Karpas-422 (cell line): ENCODE measurements at regions not wholly inside any gene's neighbourhood (a gene's known extent, or its start where the extent isn't known, plus 50 kb on each side); places are given as distances from the start of the nearest gene placed in this dataset.

Experiments
- DNase-seq: peaks from one replicate; pipeline ENCODE4 v3.0.0-alpha.2; 2015
- H2AFZ ChIP-seq: fragments of 200-600 bp; sonication (generic); 2 replicates; pipeline ENCODE4 v1.6.1; 2014; ENCODE audit warnings: antibody characterized with exemption, low read length, mixed read lengths
- H3K27ac ChIP-seq: fragments of 200-600 bp; sonication (generic); 2 replicates; pipeline ENCODE4 v1.5.1; 2014; ENCODE audit warnings: mild to moderate bottlenecking, low read length, moderate library complexity
- H3K27me3 ChIP-seq: fragments of 200-600 bp; sonication (generic); 2 replicates; pipeline ENCODE4 v1.6.1; 2014; ENCODE audit warnings: low read length, mixed read lengths
- H3K36me3 ChIP-seq: fragments of 200-600 bp; sonication (generic); 2 replicates; pipeline ENCODE4 v1.6.1; 2014; ENCODE audit warnings: low read length, mixed read lengths; ENCODE audit not compliant: insufficient read depth
- H3K4me1 ChIP-seq: fragments of 200-600 bp; sonication (generic); 2 replicates; pipeline ENCODE4 v1.6.1; 2014; ENCODE audit warnings: mild to moderate bottlenecking, low read length, mixed read lengths
- H3K4me2 ChIP-seq: fragments of 200-600 bp; sonication (generic); 2 replicates; pipeline ENCODE4 v1.6.1; 2014; ENCODE audit warnings: low read length, low read depth, mild to moderate bottlenecking; ENCODE audit not compliant: poor library complexity, severe bottlenecking
- H3K4me3 ChIP-seq: fragments of 200-600 bp; sonication (generic); 2 replicates; pipeline ENCODE4 v1.5.1; 2014; ENCODE audit warnings: mild to moderate bottlenecking, antibody characterized with exemption, low read length, mixed read lengths
- H3K79me2 ChIP-seq: fragments of 200-600 bp; sonication (generic); 2 replicates; pipeline ENCODE4 v1.6.1; 2014; ENCODE audit warnings: mild to moderate bottlenecking, low read length, mixed read lengths
- H3K9ac ChIP-seq: fragments of 200-600 bp; sonication (generic); 2 replicates; pipeline ENCODE4 v1.6.0; 2014; ENCODE audit warnings: low read length
- H3K9me2 ChIP-seq: fragments of 200-600 bp; sonication (generic), shearing (Covaris generic); replicated peaks from 2 replicates; pipeline ENCODE4 v1.6.0; 2014; ENCODE audit warnings: mild to moderate bottlenecking, low read length, moderate library complexity; ENCODE audit not compliant: insufficient read depth
- H3K9me3 ChIP-seq: fragments of 300-700, 200-600 bp; sonication (generic); 2 replicates; pipeline ENCODE4 v1.6.1; 2014; ENCODE audit warnings: low read length, mixed read lengths
- H4K20me1 ChIP-seq: fragments of 200-600 bp; sonication (generic); 2 replicates; pipeline ENCODE4 v1.6.1; 2014; ENCODE audit warnings: mild to moderate bottlenecking, antibody characterized with exemption, low read length, low read depth; ENCODE audit not compliant: insufficient read depth

GRCh38 chr12:4012977-4013968 is 140.1 kb upstream of the PARP11 start:
- H3K4me3 ChIP-seq: no peak overlapping the region
- no peaks in the 10 kb centered on the region for H3K4me1 ChIP-seq
- DNase-seq: no peak
- no peaks in the 10 kb centered on the region for H3K9me2 ChIP-seq
- H3K27me3 ChIP-seq: no peaks in the 10 kb centered on the region
- no peak overlapping the region for H3K27ac ChIP-seq
- no peaks in the 10 kb centered on the region for H3K36me3 ChIP-seq
- H4K20me1 ChIP-seq: no peaks in the 10 kb centered on the region; the same call in 1 of the 2 replicates
- H3K4me2 ChIP-seq: no peak overlapping the region
- no peaks in the 10 kb centered on the region for H3K79me2 ChIP-seq
- H3K9me3 ChIP-seq: no peaks in the 10 kb centered on the region
- no peak overlapping the region for H3K9ac ChIP-seq
- no peak overlapping the region for H2AFZ ChIP-seq

GRCh38 chr12:4012073-4012472 is 138.9 kb upstream of the PARP11 start:
- DNase-seq: no peak
- Histone ChIP-seq H3K9ac (no peak overlapping the region), H3K4me2 (no peak overlapping the region)

GRCh38 chr12:4011597-4011996 is 138.4 kb upstream of the PARP11 start:
- Histone ChIP-seq H3K9me2 (no peaks in the 10 kb centered on the region), H3K9me3 (no peaks in the 10 kb centered on the region), H3K4me1 (no peaks in the 10 kb centered on the region), H3K36me3 (no peaks in the 10 kb centered on the region), H4K20me1 (no peaks in the 10 kb centered on the region; the same call in 1 of the 2 replicates), H2AFZ (no peak overlapping the region), H3K27ac (no peak overlapping the region), H3K27me3 (no peaks in the 10 kb centered on the region), H3K4me2 (no peak overlapping the region), H3K4me3 (no peak overlapping the region), H3K79me2 (no peaks in the 10 kb centered on the region), H3K9ac (no peak overlapping the region)
- no peak for DNase-seq

More at GRCh38 chr12:4012073-4012472, 138.9 kb upstream of the PARP11 start:
- Histone ChIP-seq H3K79me2 (no peaks in the 10 kb centered on the region), H3K27ac (no peak overlapping the region), H3K9me3 (no peaks in the 10 kb centered on the region), H3K9me2 (no peaks in the 10 kb centered on the region), H3K4me1 (no peaks in the 10 kb centered on the region), H4K20me1 (no peaks in the 10 kb centered on the region; the same call in 1 of the 2 replicates), H3K4me3 (no peak overlapping the region), H2AFZ (no peak overlapping the region), H3K27me3 (no peaks in the 10 kb centered on the region), H3K36me3 (no peaks in the 10 kb centered on the region)

- H3K4me1 ChIP-seq: no peaks in the 10 kb centered on the region
- H3K9me3 ChIP-seq: no peaks in the 10 kb centered on the region
- no peaks in the 10 kb centered on the region for H3K79me2 ChIP-seq
- H2AFZ ChIP-seq: no peak overlapping the region
- no peak overlapping the region for H3K4me2 ChIP-seq
- no peak overlapping the region for H3K27ac ChIP-seq
- no peaks in the 10 kb centered on the region for H3K9me2 ChIP-seq
- H3K36me3 ChIP-seq: no peaks in the 10 kb centered on the region
- no peak for DNase-seq
- H3K27me3 ChIP-seq: no peaks in the 10 kb centered on the region
- no peaks in the 10 kb centered on the region; the same call in 1 of the 2 replicates for H4K20me1 ChIP-seq
- no peak overlapping the region for H3K9ac ChIP-seq
- H3K4me3 ChIP-seq: no peak overlapping the region
Observed at GRCh38 chr12:4009979-4010704, 136.9 kb upstream of the PARP11 start.

GRCh38 chr12:4006743-4007142 is 133.5 kb upstream of the PARP11 start:
- Histone ChIP-seq H2AFZ (no peak overlapping the region), H3K9ac (no peak overlapping the region), H4K20me1 (no peaks in the 10 kb centered on the region; the same call in 1 of the 2 replicates), H3K27ac (no peak overlapping the region), H3K79me2 (no peaks in the 10 kb centered on the region), H3K4me1 (no peaks in the 10 kb centered on the region), H3K27me3 (no peaks in the 10 kb centered on the region), H3K9me2 (no peaks in the 10 kb centered on the region), H3K4me2 (no peak overlapping the region), H3K4me3 (no peak overlapping the region), H3K36me3 (no peaks in the 10 kb centered on the region), H3K9me3 (no peaks in the 10 kb centered on the region)
- DNase-seq: no peak

- no peak overlapping the region for H3K4me3 ChIP-seq
- no peak overlapping the region for H3K9ac ChIP-seq
- H3K36me3 ChIP-seq: no peaks in the 10 kb centered on the region
- no peaks in the 10 kb centered on the region; the same call in 1 of the 2 replicates for H4K20me1 ChIP-seq
- no peaks in the 10 kb centered on the region for H3K4me1 ChIP-seq
- no peak overlapping the region for H3K27ac ChIP-seq
- H3K79me2 ChIP-seq: no peaks in the 10 kb centered on the region
- H3K4me2 ChIP-seq: no peak overlapping the region
- no peak overlapping the region for H2AFZ ChIP-seq
- H3K27me3 ChIP-seq: no peaks in the 10 kb centered on the region
- no peaks in the 10 kb centered on the region for H3K9me2 ChIP-seq
- no peak for DNase-seq
- H3K9me3 ChIP-seq: no peaks in the 10 kb centered on the region
Observed at GRCh38 chr12:4005851-4006430, 132.7 kb upstream of the PARP11 start.

GRCh38 chr12:4003576-4003975 is 130.4 kb upstream of the PARP11 start:
- Histone ChIP-seq H3K9me2 (no peaks in the 10 kb centered on the region), H3K9ac (no peak overlapping the region), H3K79me2 (no peaks in the 10 kb centered on the region), H3K27me3 (no peaks in the 10 kb centered on the region), H3K4me3 (no peak overlapping the region), H3K9me3 (no peaks in the 10 kb centered on the region), H3K36me3 (no peaks in the 10 kb centered on the region), H3K4me1 (no peaks in the 10 kb centered on the region), H3K4me2 (no peak overlapping the region), H2AFZ (no peak overlapping the region), H4K20me1 (no peaks in the 10 kb centered on the region), H3K27ac (no peak overlapping the region)
- no peak for DNase-seq

- Histone ChIP-seq H3K79me2 (no peaks in the 10 kb centered on the region), H3K4me2 (no peak overlapping the region), H3K9me2 (no peaks in the 10 kb centered on the region), H3K4me1 (no peaks in the 10 kb centered on the region), H3K4me3 (no peak overlapping the region), H3K9me3 (no peaks in the 10 kb centered on the region), H3K27ac (no peak overlapping the region), H3K9ac (no peak overlapping the region), H3K27me3 (no peaks in the 10 kb centered on the region), H4K20me1 (no peaks in the 10 kb centered on the region), H3K36me3 (no peaks in the 10 kb centered on the region), H2AFZ (no peak overlapping the region)
- DNase-seq: no peak
Observed at GRCh38 chr12:4002601-4003000, 129.4 kb upstream of the PARP11 start.
